H1 (cell line): ENCODE measurements at regions not wholly inside any gene's neighbourhood (a gene's known extent, or its start where the extent isn't known, plus 50 kb on each side); places are given as distances from the start of the nearest gene placed in this dataset.

Experiments used
- HDAC6 ChIP-seq: IDR thresholded peaks from one replicate; pipeline ENCODE4 v1.7.1; 2012; ENCODE audit warnings: low read depth, mild to moderate bottlenecking, inconsistent platforms, low read length, moderate library complexity
- POLR2A ChIP-seq, 2 experiments: IDR thresholded peaks; 1 replicate in 1 of 2; 2 replicates in 1 of 2; pipeline ENCODE4 v1.6.1; 2011; ENCODE audit warnings: low read depth in 2 of 2, low read length in 2 of 2, mild to moderate bottlenecking in 2 of 2; ENCODE audit errors: control extremely low read depth in 1 of 2
- TF ChIP-seq, protein P1 (sequence below): fragments of 300-600 bp; sonication (generic); IDR thresholded peaks from 2 replicates; pipeline ENCODE4 v1.7.1; 2012; ENCODE audit warnings: low read length, moderate library complexity, mild to moderate bottlenecking, inconsistent platforms; ENCODE audit not compliant: insufficient replicate concordance

- TF ChIP-seq, protein P1, sequence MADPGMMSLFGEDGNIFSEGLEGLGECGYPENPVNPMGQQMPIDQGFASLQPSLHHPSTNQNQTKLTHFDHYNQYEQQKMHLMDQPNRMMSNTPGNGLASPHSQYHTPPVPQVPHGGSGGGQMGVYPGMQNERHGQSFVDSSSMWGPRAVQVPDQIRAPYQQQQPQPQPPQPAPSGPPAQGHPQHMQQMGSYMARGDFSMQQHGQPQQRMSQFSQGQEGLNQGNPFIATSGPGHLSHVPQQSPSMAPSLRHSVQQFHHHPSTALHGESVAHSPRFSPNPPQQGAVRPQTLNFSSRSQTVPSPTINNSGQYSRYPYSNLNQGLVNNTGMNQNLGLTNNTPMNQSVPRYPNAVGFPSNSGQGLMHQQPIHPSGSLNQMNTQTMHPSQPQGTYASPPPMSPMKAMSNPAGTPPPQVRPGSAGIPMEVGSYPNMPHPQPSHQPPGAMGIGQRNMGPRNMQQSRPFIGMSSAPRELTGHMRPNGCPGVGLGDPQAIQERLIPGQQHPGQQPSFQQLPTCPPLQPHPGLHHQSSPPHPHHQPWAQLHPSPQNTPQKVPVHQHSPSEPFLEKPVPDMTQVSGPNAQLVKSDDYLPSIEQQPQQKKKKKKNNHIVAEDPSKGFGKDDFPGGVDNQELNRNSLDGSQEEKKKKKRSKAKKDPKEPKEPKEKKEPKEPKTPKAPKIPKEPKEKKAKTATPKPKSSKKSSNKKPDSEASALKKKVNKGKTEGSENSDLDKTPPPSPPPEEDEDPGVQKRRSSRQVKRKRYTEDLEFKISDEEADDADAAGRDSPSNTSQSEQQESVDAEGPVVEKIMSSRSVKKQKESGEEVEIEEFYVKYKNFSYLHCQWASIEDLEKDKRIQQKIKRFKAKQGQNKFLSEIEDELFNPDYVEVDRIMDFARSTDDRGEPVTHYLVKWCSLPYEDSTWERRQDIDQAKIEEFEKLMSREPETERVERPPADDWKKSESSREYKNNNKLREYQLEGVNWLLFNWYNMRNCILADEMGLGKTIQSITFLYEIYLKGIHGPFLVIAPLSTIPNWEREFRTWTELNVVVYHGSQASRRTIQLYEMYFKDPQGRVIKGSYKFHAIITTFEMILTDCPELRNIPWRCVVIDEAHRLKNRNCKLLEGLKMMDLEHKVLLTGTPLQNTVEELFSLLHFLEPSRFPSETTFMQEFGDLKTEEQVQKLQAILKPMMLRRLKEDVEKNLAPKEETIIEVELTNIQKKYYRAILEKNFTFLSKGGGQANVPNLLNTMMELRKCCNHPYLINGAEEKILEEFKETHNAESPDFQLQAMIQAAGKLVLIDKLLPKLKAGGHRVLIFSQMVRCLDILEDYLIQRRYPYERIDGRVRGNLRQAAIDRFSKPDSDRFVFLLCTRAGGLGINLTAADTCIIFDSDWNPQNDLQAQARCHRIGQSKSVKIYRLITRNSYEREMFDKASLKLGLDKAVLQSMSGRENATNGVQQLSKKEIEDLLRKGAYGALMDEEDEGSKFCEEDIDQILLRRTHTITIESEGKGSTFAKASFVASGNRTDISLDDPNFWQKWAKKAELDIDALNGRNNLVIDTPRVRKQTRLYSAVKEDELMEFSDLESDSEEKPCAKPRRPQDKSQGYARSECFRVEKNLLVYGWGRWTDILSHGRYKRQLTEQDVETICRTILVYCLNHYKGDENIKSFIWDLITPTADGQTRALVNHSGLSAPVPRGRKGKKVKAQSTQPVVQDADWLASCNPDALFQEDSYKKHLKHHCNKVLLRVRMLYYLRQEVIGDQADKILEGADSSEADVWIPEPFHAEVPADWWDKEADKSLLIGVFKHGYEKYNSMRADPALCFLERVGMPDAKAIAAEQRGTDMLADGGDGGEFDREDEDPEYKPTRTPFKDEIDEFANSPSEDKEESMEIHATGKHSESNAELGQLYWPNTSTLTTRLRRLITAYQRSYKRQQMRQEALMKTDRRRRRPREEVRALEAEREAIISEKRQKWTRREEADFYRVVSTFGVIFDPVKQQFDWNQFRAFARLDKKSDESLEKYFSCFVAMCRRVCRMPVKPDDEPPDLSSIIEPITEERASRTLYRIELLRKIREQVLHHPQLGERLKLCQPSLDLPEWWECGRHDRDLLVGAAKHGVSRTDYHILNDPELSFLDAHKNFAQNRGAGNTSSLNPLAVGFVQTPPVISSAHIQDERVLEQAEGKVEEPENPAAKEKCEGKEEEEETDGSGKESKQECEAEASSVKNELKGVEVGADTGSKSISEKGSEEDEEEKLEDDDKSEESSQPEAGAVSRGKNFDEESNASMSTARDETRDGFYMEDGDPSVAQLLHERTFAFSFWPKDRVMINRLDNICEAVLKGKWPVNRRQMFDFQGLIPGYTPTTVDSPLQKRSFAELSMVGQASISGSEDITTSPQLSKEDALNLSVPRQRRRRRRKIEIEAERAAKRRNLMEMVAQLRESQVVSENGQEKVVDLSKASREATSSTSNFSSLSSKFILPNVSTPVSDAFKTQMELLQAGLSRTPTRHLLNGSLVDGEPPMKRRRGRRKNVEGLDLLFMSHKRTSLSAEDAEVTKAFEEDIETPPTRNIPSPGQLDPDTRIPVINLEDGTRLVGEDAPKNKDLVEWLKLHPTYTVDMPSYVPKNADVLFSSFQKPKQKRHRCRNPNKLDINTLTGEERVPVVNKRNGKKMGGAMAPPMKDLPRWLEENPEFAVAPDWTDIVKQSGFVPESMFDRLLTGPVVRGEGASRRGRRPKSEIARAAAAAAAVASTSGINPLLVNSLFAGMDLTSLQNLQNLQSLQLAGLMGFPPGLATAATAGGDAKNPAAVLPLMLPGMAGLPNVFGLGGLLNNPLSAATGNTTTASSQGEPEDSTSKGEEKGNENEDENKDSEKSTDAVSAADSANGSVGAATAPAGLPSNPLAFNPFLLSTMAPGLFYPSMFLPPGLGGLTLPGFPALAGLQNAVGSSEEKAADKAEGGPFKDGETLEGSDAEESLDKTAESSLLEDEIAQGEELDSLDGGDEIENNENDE = no peak
- TF ChIP-seq HDAC6 = no peak
- no peak for TF ChIP-seq POLR2A (IDR thresholded peaks at IDR 0.05; ENCODE audit: control extremely low read depth in 1 of 2, low read depth in 2 of 2, low read length in 2 of 2)
Observed at GRCh38 chr14:82251494-82251893, 717.8 kb upstream of the SEL1L start (continued).
